HG03108 (cell line): ENCODE measurements at regions not wholly inside any gene's neighbourhood (a gene's known extent, or its start where the extent isn't known, plus 50 kb on each side); places are given as distances from the start of the nearest gene placed in this dataset.

Source experiments
- ATAC-seq: cut with Tn5 transposase; IDR thresholded peaks from one replicate; pipeline ENCODE4 v1.9.1; 2021; ENCODE audit warnings: moderate library complexity; ENCODE audit not compliant: unreplicated experiment

DNA sequence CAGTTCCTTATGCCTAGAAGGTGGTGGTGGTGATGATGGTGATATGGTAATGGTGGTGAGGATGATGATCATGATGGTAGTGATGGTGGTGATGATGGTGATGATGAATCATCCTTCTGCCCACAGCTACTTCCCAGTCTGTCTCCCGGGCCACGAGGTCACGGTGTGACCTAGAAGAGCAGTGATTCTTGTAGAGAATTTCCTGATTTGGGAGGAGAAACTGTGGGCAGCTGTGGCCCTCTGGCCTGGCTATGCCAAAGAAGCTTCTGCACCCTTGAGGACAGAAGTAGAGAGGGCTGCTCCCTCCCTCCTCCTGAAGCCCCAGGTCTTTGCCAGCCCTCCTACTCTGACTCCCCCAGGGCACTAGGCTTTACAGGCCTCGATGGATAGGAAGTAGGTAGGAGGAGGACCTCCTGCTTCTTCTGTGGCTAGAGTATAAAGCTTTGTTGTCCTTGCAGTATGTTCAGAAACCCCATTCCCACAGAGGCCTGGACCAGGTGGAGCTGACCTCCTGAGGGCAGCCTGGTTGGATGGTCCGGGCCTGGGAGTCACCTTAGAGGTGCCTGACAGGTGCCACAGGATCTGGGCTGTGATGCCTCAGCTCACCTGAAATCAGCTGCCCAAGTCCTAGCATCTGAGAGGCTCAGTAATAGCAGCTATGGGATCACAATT, 57.9 kb upstream of the EPAS1 start:
- ATAC-seq = no peak

DNA sequence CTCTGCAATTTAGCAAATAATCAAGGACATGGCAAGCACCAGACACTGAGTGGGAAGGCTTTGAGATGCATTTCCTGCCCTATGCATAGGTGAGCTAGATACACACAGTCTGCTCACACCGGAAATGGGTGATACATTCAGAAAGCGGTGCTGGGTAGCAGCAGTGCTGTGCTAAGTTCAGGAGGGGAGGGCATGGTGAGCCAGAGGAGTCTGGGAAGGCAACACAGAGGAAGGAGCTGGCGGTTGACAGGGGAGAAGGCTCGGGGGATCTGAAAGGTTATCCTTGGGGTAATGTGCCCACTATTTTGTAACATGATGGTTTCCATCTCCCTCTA, 57.4 kb upstream of the EPAS1 start:
- peak; percentile 59 for ATAC-seq

DNA sequence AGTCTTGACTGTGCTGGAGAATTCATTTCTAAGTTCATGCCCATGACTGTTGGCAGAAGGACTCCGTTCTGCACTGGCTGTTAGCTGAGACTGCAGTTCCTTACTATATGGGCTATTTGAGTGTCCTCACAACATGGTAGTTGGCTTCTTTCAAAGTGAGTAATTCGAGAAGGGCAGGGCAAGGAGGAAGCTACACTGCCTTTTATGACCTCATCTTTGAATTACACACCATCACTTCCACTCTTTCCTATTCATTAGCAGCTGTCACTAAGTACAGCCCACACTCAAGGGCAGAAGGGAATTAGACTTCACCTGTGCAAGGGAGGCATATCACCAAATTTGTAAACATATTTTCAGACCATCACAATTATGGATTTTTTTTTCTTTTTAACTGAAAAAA, 55.9 kb upstream of the EPAS1 start:
- no peak for ATAC-seq

DNA sequence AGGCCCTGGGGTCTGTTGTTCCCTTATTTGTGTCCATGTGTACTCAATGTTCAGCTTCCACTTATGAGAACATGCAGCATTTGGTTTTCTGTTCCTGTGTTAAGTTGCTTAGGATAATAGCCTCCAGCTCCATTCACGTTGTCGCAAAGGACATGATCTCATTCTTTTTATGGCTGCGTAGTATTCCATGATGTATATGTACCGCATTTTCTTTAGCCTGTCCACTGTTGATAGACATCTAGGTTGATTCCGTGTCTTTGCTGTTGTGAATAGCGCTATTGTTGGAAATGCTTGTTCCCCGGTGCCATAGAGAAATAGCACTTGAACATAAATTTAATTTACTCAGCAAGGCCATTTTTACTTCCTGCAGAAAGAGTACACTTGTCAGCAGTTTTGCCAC, 51.3 kb upstream of the EPAS1 start:
- no peak for ATAC-seq

DNA sequence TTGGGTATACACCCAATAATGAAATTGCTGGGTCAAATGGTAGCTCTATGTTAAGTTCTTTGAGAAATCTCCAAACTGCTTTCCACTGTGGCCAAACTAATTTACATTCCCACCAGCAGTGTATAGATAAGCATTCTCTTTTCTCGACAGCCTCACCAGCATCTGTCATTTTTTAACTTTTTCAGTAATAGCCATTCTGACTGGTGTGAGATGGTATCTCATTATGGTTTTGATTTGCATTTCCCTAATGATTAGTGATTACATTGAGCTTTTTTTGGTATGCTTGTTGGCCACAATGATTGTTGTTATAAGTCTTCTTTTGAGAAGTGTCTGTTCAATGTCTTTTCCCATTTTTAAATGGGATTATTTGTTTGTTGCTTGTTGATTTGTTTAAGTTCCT, 50.4 kb upstream of the EPAS1 start:
- peak; percentile 67 for ATAC-seq
